ENCODE measurements at regions not wholly inside any gene's neighbourhood (a gene's known extent, or its start where the extent isn't known, plus 50 kb on each side); places are given as distances from the start of the nearest gene placed in this dataset.

GRCh38 chr10:43882711-43883110 is 234.0 kb upstream of the ZNF32 start:
- no peak for ATAC-seq (ENCODE audit: low read depth in 2 of 2)
- DNase-seq, result no peak
- Mint-ChIP-seq H3K9me3 (peaks cover 0 to 4% (median 2%) of the 10 kb centered on the region in 7 donors), H3K36me3 (no peaks in the 10 kb centered on the region), H3K27ac (no peak overlapping the region), H3K4me3 (no peak overlapping the region), H3K27me3 (peaks cover 3 to 11% (median 5%) of the 10 kb centered on the region in 3 donors), H3K4me1 (no peaks in the 10 kb centered on the region)

DNA sequence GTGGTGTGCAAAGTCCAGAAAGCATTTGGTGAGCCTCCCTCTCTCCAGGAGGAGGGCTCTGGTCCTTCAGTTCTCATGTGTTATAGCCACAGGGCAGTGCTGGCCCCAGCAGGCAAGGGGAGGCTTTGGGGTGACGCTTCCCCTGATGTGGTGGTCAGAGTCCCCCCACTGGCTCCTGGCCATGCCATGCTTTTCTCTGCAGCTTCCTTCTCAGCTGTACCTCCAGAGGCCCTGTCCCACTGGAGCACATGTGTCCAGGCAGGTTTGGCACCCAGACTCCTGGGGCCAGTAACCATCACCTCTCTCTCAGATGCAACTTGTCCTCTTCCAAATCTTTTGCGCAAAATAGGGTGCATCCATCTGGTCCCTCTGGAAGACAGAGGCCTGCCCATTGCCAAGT is 233.0 kb upstream of the ZNF32 start:
- no peaks in the 10 kb centered on the region for H3K4me1 Mint-ChIP-seq
- H3K27ac Mint-ChIP-seq, result no peak overlapping the region
- no peak for ATAC-seq (ENCODE audit: low read depth in 2 of 2)
- peaks cover 0 to 4% (median 2%) of the 10 kb centered on the region in 7 donors for H3K9me3 Mint-ChIP-seq
- DNase-seq, result no peak
- H3K4me3 Mint-ChIP-seq, result no peak overlapping the region
- H3K27me3 Mint-ChIP-seq, result peaks cover 3 to 11% (median 8%) of the 10 kb centered on the region in 3 donors
- no peaks in the 10 kb centered on the region for H3K36me3 Mint-ChIP-seq

- ATAC-seq (ENCODE audit: low read depth in 2 of 2) (no peak), DNase-seq (no peak)
- H3K27me3 Mint-ChIP-seq, result peaks cover 3 to 11% (median 8%) of the 10 kb centered on the region in 3 donors
- H3K9me3 Mint-ChIP-seq, result peaks cover 0 to 4% (median 2%) of the 10 kb centered on the region in 7 donors
- no peak overlapping the region for H3K27ac Mint-ChIP-seq
- H3K4me1 Mint-ChIP-seq, result no peaks in the 10 kb centered on the region
- H3K4me3 Mint-ChIP-seq, result no peak overlapping the region
- no peaks in the 10 kb centered on the region for H3K36me3 Mint-ChIP-seq
Measured at GRCh38 chr10:43880160-43880559, 231.5 kb upstream of the ZNF32 start.

DNA sequence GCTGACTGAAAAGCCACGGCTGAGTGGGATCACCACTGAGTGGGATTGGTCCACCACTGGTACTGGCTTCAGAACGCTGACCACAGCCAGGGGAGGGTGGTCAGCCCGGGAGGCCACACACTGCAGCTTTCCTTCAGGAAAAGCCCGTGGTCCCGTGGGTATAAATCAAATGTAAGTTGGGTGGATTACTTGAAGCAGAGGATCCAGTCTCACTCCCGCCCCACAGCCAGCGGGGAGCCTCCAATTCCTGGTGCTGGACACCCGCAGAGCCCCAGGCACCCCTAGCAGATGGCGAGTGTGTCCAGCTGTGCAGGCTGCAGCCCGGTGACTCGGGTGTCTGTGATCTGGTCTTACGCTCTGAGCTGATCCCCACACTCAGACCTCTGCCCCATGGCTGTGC is 231.1 kb upstream of the ZNF32 start:
- ATAC-seq (ENCODE audit: low read depth in 2 of 2) (no peak), DNase-seq (no peak)
- Mint-ChIP-seq H3K9me3 (peaks cover 0 to 4% (median 2%) of the 10 kb centered on the region in 7 donors), H3K27me3 (peaks cover 3 to 11% (median 8%) of the 10 kb centered on the region in 3 donors), H3K4me3 (no peak overlapping the region), H3K27ac (no peak overlapping the region), H3K36me3 (no peaks in the 10 kb centered on the region), H3K4me1 (no peaks in the 10 kb centered on the region)

- H3K4me1 Mint-ChIP-seq, result no peaks in the 10 kb centered on the region
- H3K27me3 Mint-ChIP-seq, result peaks cover 3 to 12% (median 8%) of the 10 kb centered on the region in 3 donors
- DNase-seq (no peak), ATAC-seq (ENCODE audit: low read depth in 2 of 2) (no peak)
- no peak overlapping the region for H3K27ac Mint-ChIP-seq
- no peak overlapping the region for H3K4me3 Mint-ChIP-seq
- peaks cover 0 to 4% (median 2%) of the 10 kb centered on the region in 7 donors for H3K9me3 Mint-ChIP-seq
- H3K36me3 Mint-ChIP-seq, result no peaks in the 10 kb centered on the region
Measured at GRCh38 chr10:43879162-43879561, 230.5 kb upstream of the ZNF32 start.

- Mint-ChIP-seq H3K4me1 (no peaks in the 10 kb centered on the region), H3K36me3 (no peaks in the 10 kb centered on the region), H3K4me3 (no peak overlapping the region), H3K27me3 (peaks cover 3 to 19% (median 13%) of the 10 kb centered on the region in 3 donors), H3K9me3 (peaks cover 0 to 4% (median 2%) of the 10 kb centered on the region in 7 donors), H3K27ac (peak overlapping the region in 1 of 6 donors; percentile 64)
- ATAC-seq (ENCODE audit: low read depth in 2 of 2) (no peak), DNase-seq (no peak)
Measured at GRCh38 chr10:43878386-43878785, 229.7 kb upstream of the ZNF32 start.

DNA sequence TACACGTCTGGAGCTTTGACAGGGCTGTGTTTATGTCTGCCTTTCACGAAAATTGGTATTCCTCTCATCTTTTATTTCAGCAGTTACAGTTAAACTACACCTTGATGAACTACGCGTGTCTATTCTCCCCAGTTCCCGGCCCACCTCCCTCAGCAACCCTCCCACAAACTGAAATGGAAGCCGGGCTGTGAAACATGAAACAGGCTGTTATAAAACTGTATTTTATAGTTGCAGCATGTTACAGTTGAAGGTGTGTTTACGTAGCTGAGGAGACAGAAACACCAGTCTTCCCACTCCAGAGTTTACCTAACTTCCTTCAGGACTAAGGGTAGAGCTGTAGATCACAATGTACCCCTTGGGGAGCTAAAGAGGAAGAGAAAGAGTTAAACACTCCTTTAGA is 228.3 kb upstream of the ZNF32 start:
- H3K27me3 Mint-ChIP-seq, result peaks cover 3 to 19% (median 15%) of the 10 kb centered on the region in 3 donors
- no peaks in the 10 kb centered on the region for H3K36me3 Mint-ChIP-seq
- no peaks in the 10 kb centered on the region for H3K4me1 Mint-ChIP-seq
- ATAC-seq (ENCODE audit: low read depth in 2 of 2) (no peak), DNase-seq (no peak)
- no peak overlapping the region for H3K4me3 Mint-ChIP-seq
- H3K9me3 Mint-ChIP-seq, result peaks cover 0 to 4% (median 2%) of the 10 kb centered on the region in 7 donors
- no peak overlapping the region for H3K27ac Mint-ChIP-seq

DNA sequence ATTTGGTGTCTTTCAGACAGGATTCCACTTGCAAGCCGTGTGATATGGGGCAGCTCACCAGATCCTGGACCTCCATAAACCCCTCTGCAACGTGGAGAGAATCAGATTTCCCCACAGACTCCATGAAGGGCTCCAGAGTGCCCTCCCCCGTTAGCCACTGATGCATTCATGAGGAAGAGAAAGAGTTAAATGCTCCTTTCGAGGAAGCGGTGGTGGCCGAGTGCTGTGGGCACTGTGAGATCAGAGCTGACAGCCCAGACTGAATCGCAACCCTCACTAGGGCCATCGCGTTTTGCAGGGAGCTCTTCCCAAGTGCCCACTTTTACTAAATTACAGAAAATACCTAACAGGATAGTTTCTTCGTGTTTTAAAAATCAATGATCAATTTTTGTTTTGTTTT is 226.3 kb upstream of the ZNF32 start:
- ATAC-seq (ENCODE audit: low read depth in 2 of 2) (no peak), DNase-seq (no peak)
- peaks cover 3 to 19% (median 15%) of the 10 kb centered on the region in 3 donors for H3K27me3 Mint-ChIP-seq
- H3K4me1 Mint-ChIP-seq, result no peaks in the 10 kb centered on the region
- no peak overlapping the region for H3K4me3 Mint-ChIP-seq
- peaks cover 0 to 4% (median 2%) of the 10 kb centered on the region in 7 donors for H3K9me3 Mint-ChIP-seq
- H3K27ac Mint-ChIP-seq, result no peak overlapping the region
- H3K36me3 Mint-ChIP-seq, result no peaks in the 10 kb centered on the region

- ATAC-seq (ENCODE audit: low read depth in 2 of 2), result no peak
- no peak for DNase-seq
- Mint-ChIP-seq H3K27me3 (peaks cover 1 to 17% (median 15%) of the 10 kb centered on the region in 3 donors), H3K4me3 (no peak overlapping the region), H3K27ac (no peak overlapping the region), H3K4me1 (no peaks in the 10 kb centered on the region), H3K36me3 (no peaks in the 10 kb centered on the region), H3K9me3 (peaks cover 0 to 4% (median 2%) of the 10 kb centered on the region in 7 donors)
Measured at GRCh38 chr10:43873717-43874116, 225.0 kb upstream of the ZNF32 start.

DNA sequence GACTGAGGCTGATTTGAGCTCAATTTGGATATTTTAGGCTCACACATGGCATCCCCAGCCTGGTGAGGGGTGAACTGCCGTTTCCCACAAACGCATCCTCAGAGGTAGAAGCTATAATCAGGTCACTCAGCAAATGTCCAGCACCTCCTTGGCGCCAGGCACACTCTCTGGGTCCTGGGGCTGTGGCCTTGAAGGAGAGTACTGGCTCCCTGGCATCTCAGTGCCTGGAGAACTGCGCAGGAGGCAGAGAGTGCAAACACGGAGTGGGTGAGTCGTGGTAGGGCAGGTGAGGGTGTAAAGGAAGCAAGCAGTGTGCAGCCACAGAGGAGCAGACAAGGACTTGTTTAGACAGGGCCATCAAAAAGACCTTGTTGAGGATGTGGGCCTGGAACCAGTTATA is 224.0 kb upstream of the ZNF32 start:
- ATAC-seq (ENCODE audit: low read depth in 2 of 2), result no peak
- peaks cover 0 to 13% (median 9%) of the 10 kb centered on the region in 3 donors for H3K27me3 Mint-ChIP-seq
- H3K4me3 Mint-ChIP-seq, result no peak overlapping the region
- no peaks in the 10 kb centered on the region for H3K9me3 Mint-ChIP-seq
- H3K4me1 Mint-ChIP-seq, result no peaks in the 10 kb centered on the region
- DNase-seq, result no peak
- H3K36me3 Mint-ChIP-seq, result no peaks in the 10 kb centered on the region
- no peak overlapping the region for H3K27ac Mint-ChIP-seq

DNA sequence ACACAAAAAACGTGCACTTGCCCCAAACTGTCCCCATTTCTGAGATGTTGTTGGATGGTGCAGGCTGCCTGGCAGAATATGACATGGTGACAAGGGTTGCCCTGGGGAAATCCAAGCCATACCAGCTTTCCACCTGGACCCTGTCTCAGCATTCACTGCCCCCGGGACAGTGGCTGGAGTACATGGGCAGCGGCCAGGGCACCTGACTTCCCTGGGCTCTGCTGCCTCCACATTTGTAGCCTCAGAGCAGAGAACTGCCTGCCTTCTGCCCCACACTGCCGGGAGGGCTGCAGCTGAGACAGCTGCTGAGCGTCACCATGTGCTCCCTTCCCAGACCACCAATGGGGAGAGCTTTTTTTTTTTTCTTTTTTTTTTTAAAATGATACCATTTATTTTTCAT is 222.9 kb upstream of the ZNF32 start:
- H3K36me3 Mint-ChIP-seq, result no peaks in the 10 kb centered on the region
- no peaks in the 10 kb centered on the region for H3K4me1 Mint-ChIP-seq
- peaks cover 0 to 13% (median 13%) of the 10 kb centered on the region in 3 donors for H3K27me3 Mint-ChIP-seq
- no peaks in the 10 kb centered on the region for H3K9me3 Mint-ChIP-seq
- H3K27ac Mint-ChIP-seq, result no peak overlapping the region
- DNase-seq, result no peak
- no peak overlapping the region for H3K4me3 Mint-ChIP-seq
- no peak for ATAC-seq (ENCODE audit: low read depth in 2 of 2)

DNA sequence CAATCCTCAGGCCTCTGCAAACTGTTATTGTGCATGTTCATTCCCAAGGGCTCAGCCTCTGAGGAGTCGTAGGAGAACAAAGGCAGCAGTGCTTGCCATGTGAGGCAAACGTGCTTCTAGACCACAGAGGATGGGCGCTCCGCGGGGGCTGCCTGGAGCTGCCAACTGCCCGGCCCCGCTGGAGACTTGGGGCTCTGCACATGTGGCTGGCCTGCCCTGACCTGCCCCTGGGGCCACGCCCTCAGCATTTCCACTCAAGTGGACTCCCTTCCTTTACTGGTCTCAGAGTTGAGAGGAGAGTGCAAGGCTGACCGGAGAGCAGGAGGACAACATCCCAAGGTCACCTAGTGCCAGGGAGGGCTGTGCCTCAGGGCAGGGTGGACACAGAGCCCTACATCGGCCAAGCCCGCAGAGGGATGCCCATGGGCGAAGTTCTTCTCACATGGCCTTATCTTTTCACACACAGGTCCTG is 222.3 kb upstream of the ZNF32 start:
- Mint-ChIP-seq H3K27ac (no peak overlapping the region), H3K4me1 (no peaks in the 10 kb centered on the region)

DNA sequence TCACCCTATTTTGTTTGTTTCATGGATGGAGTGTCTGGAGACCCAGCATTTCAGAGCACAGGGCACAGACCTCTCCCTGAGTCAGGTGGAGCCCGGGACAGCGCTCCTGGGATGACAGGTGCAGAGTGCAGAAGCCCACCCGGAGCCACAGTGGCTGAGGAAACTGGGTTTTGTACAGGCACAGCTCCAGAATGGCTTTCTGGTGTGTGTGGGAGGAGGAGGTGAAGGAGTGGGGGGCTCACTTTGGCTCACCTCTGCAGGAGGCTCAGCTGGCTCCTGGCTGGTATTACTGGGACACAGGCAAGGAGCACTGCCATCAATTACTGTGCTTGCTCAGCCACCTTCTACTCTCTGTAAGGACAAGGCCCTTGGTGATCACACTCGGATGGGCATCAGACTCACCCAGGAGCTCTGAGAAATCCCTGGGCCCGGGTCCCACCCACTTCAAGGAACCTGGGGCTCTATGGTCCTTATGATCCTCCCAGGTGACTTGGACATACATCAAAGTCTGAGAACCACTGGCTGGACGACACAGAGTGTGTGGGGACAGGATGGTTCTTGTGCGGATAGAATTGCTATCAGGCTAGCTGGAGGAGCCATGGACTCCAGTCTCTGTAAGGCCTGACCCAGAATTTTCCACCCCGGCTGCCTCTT is 221.1 kb upstream of the ZNF32 start:
- H3K9me3 Mint-ChIP-seq, result no peaks in the 10 kb centered on the region
- H3K27ac Mint-ChIP-seq, result no peak overlapping the region
- no peak for ATAC-seq (ENCODE audit: low read depth in 2 of 2)
- DNase-seq, result no peak
- H3K4me3 Mint-ChIP-seq, result no peak overlapping the region
- H3K36me3 Mint-ChIP-seq, result no peaks in the 10 kb centered on the region
- peaks cover 0 to 16% (median 13%) of the 10 kb centered on the region in 3 donors for H3K27me3 Mint-ChIP-seq
- H3K4me1 Mint-ChIP-seq, result no peaks in the 10 kb centered on the region

More for the DNA sequence above, 222.3 kb upstream of the ZNF32 start:
- H3K4me3 Mint-ChIP-seq, result no peak overlapping the region
- DNase-seq (no peak), ATAC-seq (ENCODE audit: low read depth in 2 of 2) (no peak)
- H3K27me3 Mint-ChIP-seq, result peaks cover 0 to 16% (median 13%) of the 10 kb centered on the region in 3 donors
- no peaks in the 10 kb centered on the region for H3K9me3 Mint-ChIP-seq
- no peaks in the 10 kb centered on the region for H3K36me3 Mint-ChIP-seq

DNA sequence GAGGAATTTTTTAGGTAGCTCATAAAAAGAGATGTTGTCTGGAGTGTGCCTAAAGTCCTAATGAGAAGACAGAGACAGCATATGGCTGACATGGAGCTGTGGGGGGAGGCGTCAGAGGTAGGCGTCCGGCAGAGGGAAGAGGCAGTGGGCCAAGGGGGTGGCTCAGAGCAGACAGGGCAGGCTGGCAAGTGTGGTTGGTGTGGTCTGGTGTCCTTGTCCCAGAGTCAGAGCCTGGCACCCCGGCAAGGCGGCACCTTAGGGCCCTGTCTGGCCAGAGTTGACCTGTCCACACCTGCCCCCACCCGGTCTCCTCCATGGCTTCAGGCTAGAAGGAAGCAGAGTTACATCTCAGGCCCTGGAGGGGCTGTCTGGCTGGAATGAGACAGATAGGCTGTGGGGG is 220.3 kb upstream of the ZNF32 start:
- Mint-ChIP-seq H3K4me3 (no peak overlapping the region), H3K27ac (no peak overlapping the region), H3K9me3 (no peaks in the 10 kb centered on the region), H3K4me1 (no peaks in the 10 kb centered on the region), H3K36me3 (no peaks in the 10 kb centered on the region), H3K27me3 (peaks cover 0 to 16% (median 10%) of the 10 kb centered on the region in 3 donors)
- DNase-seq (no peak), ATAC-seq (ENCODE audit: low read depth in 2 of 2) (no peak)
